ENCODE measurements at regions not wholly inside any gene's neighbourhood (a gene's known extent, or its start where the extent isn't known, plus 50 kb on each side); places are given as distances from the start of the nearest gene placed in this dataset.
"Not testable (repeated sequence)": the region's sequence is repeated elsewhere in the genome, so short reads cannot be mapped to it uniquely, and the experiment has no call there.

GRCh38 chr16:75827372-75828038, 101.2 kb upstream of the CPHXL start:
- not testable (repeated sequence) for TF ChIP-seq CTCF, POLR2A (IDR thresholded peaks at IDR 0.05)
